ENCODE measurements at regions not wholly inside any gene's neighbourhood (a gene's known extent, or its start where the extent isn't known, plus 50 kb on each side); places are given as distances from the start of the nearest gene placed in this dataset.

DNA sequence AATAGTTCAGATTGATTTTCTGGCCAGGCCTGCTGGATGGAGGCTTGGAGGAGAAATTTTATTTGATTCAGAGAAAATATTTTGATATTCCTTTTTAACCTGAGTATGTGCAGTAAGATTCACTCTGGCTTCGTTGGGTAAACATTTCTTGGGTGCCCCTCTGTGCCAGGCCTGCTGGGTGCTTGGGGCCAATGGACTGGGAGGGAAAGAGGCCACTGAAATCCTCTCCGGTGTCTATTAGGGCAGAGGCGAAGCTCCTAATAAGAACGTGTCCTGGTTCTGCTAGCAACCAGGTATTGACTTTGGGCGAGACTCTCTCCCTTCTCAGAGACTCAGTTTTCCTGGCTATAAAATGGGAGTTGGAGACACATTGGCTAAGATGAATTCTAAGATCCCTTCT is 122.5 kb downstream of the CYLD start:
- TF ChIP-seq POLR2A (IDR thresholded peaks at IDR 0.05): no peak
- TF ChIP-seq, protein P1, sequence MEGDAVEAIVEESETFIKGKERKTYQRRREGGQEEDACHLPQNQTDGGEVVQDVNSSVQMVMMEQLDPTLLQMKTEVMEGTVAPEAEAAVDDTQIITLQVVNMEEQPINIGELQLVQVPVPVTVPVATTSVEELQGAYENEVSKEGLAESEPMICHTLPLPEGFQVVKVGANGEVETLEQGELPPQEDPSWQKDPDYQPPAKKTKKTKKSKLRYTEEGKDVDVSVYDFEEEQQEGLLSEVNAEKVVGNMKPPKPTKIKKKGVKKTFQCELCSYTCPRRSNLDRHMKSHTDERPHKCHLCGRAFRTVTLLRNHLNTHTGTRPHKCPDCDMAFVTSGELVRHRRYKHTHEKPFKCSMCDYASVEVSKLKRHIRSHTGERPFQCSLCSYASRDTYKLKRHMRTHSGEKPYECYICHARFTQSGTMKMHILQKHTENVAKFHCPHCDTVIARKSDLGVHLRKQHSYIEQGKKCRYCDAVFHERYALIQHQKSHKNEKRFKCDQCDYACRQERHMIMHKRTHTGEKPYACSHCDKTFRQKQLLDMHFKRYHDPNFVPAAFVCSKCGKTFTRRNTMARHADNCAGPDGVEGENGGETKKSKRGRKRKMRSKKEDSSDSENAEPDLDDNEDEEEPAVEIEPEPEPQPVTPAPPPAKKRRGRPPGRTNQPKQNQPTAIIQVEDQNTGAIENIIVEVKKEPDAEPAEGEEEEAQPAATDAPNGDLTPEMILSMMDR (IDR thresholded peaks at IDR 0.05): no peak
- DNase-seq (no peak), ATAC-seq (no peak)
- intact Hi-C loops (cut with DNase I): no loop called here
- no peak overlapping the region for H3K27ac ChIP-seq
- no peaks in the 10 kb centered on the region for H3K27me3 ChIP-seq
- H3K4me3 ChIP-seq: no peak overlapping the region
- no peaks in the 10 kb centered on the region for H3K4me1 ChIP-seq
- H3K9me3 ChIP-seq: no peaks in the 10 kb centered on the region
- WGBS, 2 donors: 81 to 83% methylated on average over 5 of the region's 5 CpGs
- H3K36me3 ChIP-seq (replicated peaks in 1 of 2; ENCODE audit: insufficient read depth in 1 of 2, low read depth in 2 of 2): no peaks in the 10 kb centered on the region

DNA sequence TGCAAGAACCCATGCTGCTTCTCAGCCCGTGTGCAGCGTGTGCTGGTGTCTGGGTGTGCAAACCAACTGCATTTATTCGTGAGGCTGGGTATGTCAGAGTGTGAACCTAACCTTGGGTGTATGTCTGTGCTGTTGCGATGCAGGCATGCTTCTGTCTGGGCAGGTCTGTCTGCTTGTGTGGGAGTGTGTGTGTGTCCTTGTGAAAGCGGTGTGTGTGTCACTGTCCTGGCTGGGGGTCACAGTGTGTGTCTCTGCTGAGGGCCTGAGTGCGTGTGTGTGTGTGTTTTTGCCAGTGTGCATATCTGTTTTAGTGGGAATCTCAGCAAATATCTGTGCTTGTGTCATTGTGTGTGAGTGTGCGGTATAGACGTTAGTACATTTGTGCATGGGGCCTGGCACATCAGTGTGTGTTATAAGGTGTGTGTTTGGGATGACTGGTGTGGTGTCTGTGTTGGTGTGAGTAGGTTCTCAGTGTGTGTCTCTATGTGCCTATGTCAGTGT is 121.8 kb downstream of the CYLD start:
- H3K27ac ChIP-seq: no peak overlapping the region
- H3K27me3 ChIP-seq: no peaks in the 10 kb centered on the region
- TF ChIP-seq, protein P1 (IDR thresholded peaks at IDR 0.05): no peak
- no peak for TF ChIP-seq POLR2A (IDR thresholded peaks at IDR 0.05)
- 80% methylated on average over 2 to 8 of the region's 8 CpGs for WGBS, 2 donors
- intact Hi-C loops (cut with DNase I): no loop called here
- H3K9me3 ChIP-seq: no peaks in the 10 kb centered on the region
- ATAC-seq: no peak
- H3K36me3 ChIP-seq (replicated peaks in 1 of 2; ENCODE audit: insufficient read depth in 1 of 2, low read depth in 2 of 2): no peaks in the 10 kb centered on the region
- DNase-seq: no peak
- no peak overlapping the region for H3K4me3 ChIP-seq
- no peaks in the 10 kb centered on the region for H3K4me1 ChIP-seq

- TF ChIP-seq, protein P1 (IDR thresholded peaks at IDR 0.05): no peak
- TF ChIP-seq POLR2A (IDR thresholded peaks at IDR 0.05): no peak
- no peak overlapping the region for H3K4me3 ChIP-seq
- H3K27me3 ChIP-seq: no peaks in the 10 kb centered on the region
- no peaks in the 10 kb centered on the region for H3K9me3 ChIP-seq
- intact Hi-C loops (cut with DNase I): no loop called here
- H3K36me3 ChIP-seq (replicated peaks in 1 of 2; ENCODE audit: insufficient read depth in 1 of 2, low read depth in 2 of 2): no peaks in the 10 kb centered on the region
- H3K4me1 ChIP-seq: no peaks in the 10 kb centered on the region
- 77 to 84% methylated on average over 25 of the region's 25 CpGs for WGBS, 2 donors
- H3K27ac ChIP-seq: no peak overlapping the region
- no peak for ATAC-seq
- no peak for DNase-seq
Measured at GRCh38 chr16:50862818-50863643, 121.1 kb downstream of the CYLD start.

- H3K27ac ChIP-seq: no peak overlapping the region
- H3K27me3 ChIP-seq: no peaks in the 10 kb centered on the region
- H3K4me3 ChIP-seq: no peak overlapping the region
- no peaks in the 10 kb centered on the region for H3K36me3 ChIP-seq (replicated peaks in 1 of 2; ENCODE audit: insufficient read depth in 1 of 2, low read depth in 2 of 2)
- TF ChIP-seq, protein P1 (IDR thresholded peaks at IDR 0.05): no peak
- no peak for TF ChIP-seq POLR2A (IDR thresholded peaks at IDR 0.05)
- H3K9me3 ChIP-seq: no peaks in the 10 kb centered on the region
- DNase-seq (no peak), ATAC-seq (peak; percentile 55)
- intact Hi-C loops (cut with DNase I): no loop called here
- H3K4me1 ChIP-seq: no peaks in the 10 kb centered on the region
- WGBS, 2 donors: 39 to 53% methylated on average over 4 of the region's 4 CpGs
Measured at GRCh38 chr16:50861970-50862411, 120.1 kb downstream of the CYLD start.

DNA sequence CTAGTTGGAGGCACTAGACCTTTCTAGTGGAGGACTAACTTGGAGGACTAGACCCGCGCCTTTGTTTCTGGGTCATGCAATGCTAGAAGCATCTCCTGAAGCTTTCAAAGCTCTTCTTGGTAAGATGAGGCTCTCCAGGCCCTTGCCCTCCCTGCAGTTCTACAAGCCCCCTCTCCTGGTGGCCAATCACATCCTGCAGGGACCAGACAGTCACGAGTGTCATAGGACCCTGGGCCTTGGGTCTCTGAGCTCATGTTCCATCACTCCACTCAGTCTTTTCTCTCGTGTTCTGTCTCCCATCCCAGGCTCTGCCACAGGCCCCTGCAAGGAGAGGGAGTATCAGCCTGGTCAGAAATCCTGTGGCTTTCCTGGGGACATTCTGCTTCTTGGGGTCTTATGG is 119.6 kb downstream of the CYLD start:
- Histone ChIP-seq H3K9me3 (no peaks in the 10 kb centered on the region), H3K27me3 (no peaks in the 10 kb centered on the region), H3K4me1 (no peaks in the 10 kb centered on the region), H3K4me3 (no peak overlapping the region), H3K36me3 (replicated peaks in 1 of 2; ENCODE audit: insufficient read depth in 1 of 2, low read depth in 2 of 2) (no peaks in the 10 kb centered on the region), H3K27ac (no peak overlapping the region)
- DNase-seq: no peak
- TF ChIP-seq, protein P1 (IDR thresholded peaks at IDR 0.05): no peak
- no peak for TF ChIP-seq POLR2A (IDR thresholded peaks at IDR 0.05)
- intact Hi-C loops (cut with DNase I): no loop called here
- ATAC-seq: no peak
- WGBS, 2 donors: 65 to 74% methylated on average over 4 of the region's 4 CpGs
